GM23338 (cell line): ENCODE measurements at regions not wholly inside any gene's neighbourhood (a gene's known extent, or its start where the extent isn't known, plus 50 kb on each side); places are given as distances from the start of the nearest gene placed in this dataset.

ENCODE experiments used
- ATAC-seq: fragments of 200-7000 bp; cut with Tn5 transposase; 3 replicates; pipeline ENCODE4 v1.9.1; 2020
- DNase-seq: peaks from one replicate; pipeline ENCODE4 v3.0.0-alpha.2; 2015; ENCODE audit warnings: low spot score
- H2AFZ ChIP-seq: fragments of 200-600 bp; sonication (generic); 2 replicates; pipeline ENCODE4 v1.8.0; 2016; ENCODE audit warnings: antibody characterized with exemption, mild to moderate bottlenecking, moderate library complexity
- H3F3A ChIP-seq: fragments of 200-600 bp; sonication (generic); replicated peaks from 2 replicates; pipeline ENCODE4 v1.8.0; 2017; ENCODE audit warnings: antibody characterized with exemption, mixed run types, low read depth
- H3K27ac ChIP-seq: fragments of 200-600 bp; sonication (generic); 2 replicates; pipeline ENCODE4 v1.6.1; 2016; ENCODE audit warnings: low read depth
- H3K27me3 ChIP-seq: fragments of 200-600 bp; sonication (generic); 2 replicates; pipeline ENCODE4 v1.8.0; 2016; ENCODE audit warnings: mild to moderate bottlenecking, mixed run types, moderate library complexity; ENCODE audit not compliant: insufficient read depth
- H3K36me3 ChIP-seq: fragments of 200-600 bp; sonication (generic); 2 replicates; pipeline ENCODE4 v1.8.0; 2016; ENCODE audit warnings: mild to moderate bottlenecking; ENCODE audit not compliant: insufficient read depth
- H3K4me1 ChIP-seq: fragments of 200-600 bp; sonication (generic); 2 replicates; pipeline ENCODE4 v1.8.0; 2016; ENCODE audit warnings: mild to moderate bottlenecking, moderate library complexity; ENCODE audit not compliant: insufficient read depth
- H3K4me2 ChIP-seq: fragments of 200-600 bp; sonication (generic); 2 replicates; pipeline ENCODE4 v1.7.1; 2017; ENCODE audit warnings: mixed run types
- H3K4me3 ChIP-seq: fragments of 200-600 bp; sonication (generic); 2 replicates; pipeline ENCODE4 v1.6.1; 2016; ENCODE audit warnings: mixed run types
- H3K79me2 ChIP-seq: fragments of 200-600 bp; sonication (generic); replicated peaks from 2 replicates; pipeline ENCODE4 v1.8.0; 2017; ENCODE audit warnings: mild to moderate bottlenecking; ENCODE audit not compliant: insufficient read depth
- H3K9me2 ChIP-seq: fragments of 200-600 bp; sonication (generic); 2 replicates; pipeline ENCODE4 v1.8.0; 2017; ENCODE audit not compliant: insufficient read depth
- H4K20me1 ChIP-seq: fragments of 200-600 bp; sonication (generic); replicated peaks from 2 replicates; pipeline ENCODE4 v1.8.0; 2017; ENCODE audit warnings: mild to moderate bottlenecking; ENCODE audit not compliant: insufficient read depth
- H3K27ac Mint-ChIP-seq: 2 replicates; pipeline ENCODE4 v1.8.0; 2020; ENCODE audit warnings: inconsistent platforms, mild to moderate bottlenecking, moderate library complexity, mixed read lengths
- H3K27me3 Mint-ChIP-seq: 3 replicates; pipeline ENCODE4 v1.8.0; 2022; ENCODE audit warnings: low read depth, mild to moderate bottlenecking, moderate library complexity, mixed read lengths, inconsistent platforms; ENCODE audit not compliant: insufficient read depth, poor library complexity
- H3K36me3 Mint-ChIP-seq: 3 replicates; pipeline ENCODE4 v1.8.0; 2021; ENCODE audit warnings: low read depth, mild to moderate bottlenecking, inconsistent platforms, moderate library complexity, mixed read lengths
- H3K4me1 Mint-ChIP-seq: 3 replicates; pipeline ENCODE4 v1.8.0; 2020; ENCODE audit warnings: mild to moderate bottlenecking, inconsistent platforms, mixed read lengths
- H3K4me3 Mint-ChIP-seq: 3 replicates; pipeline ENCODE4 v1.8.0; 2021; ENCODE audit warnings: moderate library complexity, mild to moderate bottlenecking, inconsistent platforms, mixed read lengths
- H3K9me3 Mint-ChIP-seq: 3 replicates; pipeline ENCODE4 v1.8.0; 2020; ENCODE audit warnings: moderate library complexity, mild to moderate bottlenecking, inconsistent platforms, mixed read lengths
- CREB1 ChIP-seq: fragments of 250-450 bp; sonication (Bioruptor Pico); IDR thresholded peaks from 2 replicates; pipeline ENCODE4 v1.5.0; 2020; ENCODE audit warnings: low read depth, mild to moderate bottlenecking, moderate library complexity
- CTCF ChIP-seq, 2 experiments: fragments of 200-600 bp in 1 of 2; sonication (generic) in 1 of 2; conservative IDR thresholded peaks; 2 replicates each; pipeline versions ENCODE4 v1.5.1 to v1.6.1; 2016 to 2017; ENCODE audit warnings: antibody characterized with exemption in 2 of 2, low read depth in 2 of 2, mild to moderate bottlenecking in 2 of 2, moderate library complexity in 1 of 2
- EZH2 ChIP-seq: fragments of 200-600 bp; sonication (generic); IDR thresholded peaks from one replicate; pipeline ENCODE4 v1.8.0; 2017; ENCODE audit warnings: antibody characterized with exemption, mild to moderate bottlenecking, low read depth; ENCODE audit not compliant: unreplicated experiment
- EZH2phosphoT487 ChIP-seq: fragments of 200-600 bp; sonication (generic); IDR thresholded peaks from one replicate; pipeline ENCODE4 v1.8.1; 2018; ENCODE audit warnings: antibody characterized with exemption; ENCODE audit not compliant: unreplicated experiment
- JUNB ChIP-seq: IDR thresholded peaks from one replicate; pipeline ENCODE4 v1.6.1; 2016; ENCODE audit warnings: antibody characterized with exemption; ENCODE audit not compliant: unreplicated experiment
- NANOG ChIP-seq: IDR thresholded peaks from 2 replicates; pipeline ENCODE4 v1.6.1; 2016; ENCODE audit warnings: antibody characterized with exemption, borderline replicate concordance
- POLR2AphosphoS5 ChIP-seq: IDR thresholded peaks from 2 replicates; pipeline ENCODE4 v1.6.1; 2016; ENCODE audit warnings: antibody characterized with exemption, low read depth
- STAT1 ChIP-seq: IDR thresholded peaks from one replicate; pipeline ENCODE4 v1.6.1; 2016; ENCODE audit warnings: antibody characterized with exemption; ENCODE audit not compliant: unreplicated experiment
- ZNF114 ChIP-seq: fragments of 250-450 bp; sonication (Bioruptor Pico); IDR thresholded peaks from 2 replicates; pipeline ENCODE4 v1.5.0; 2020; ENCODE audit warnings: mild to moderate bottlenecking, moderate library complexity
- ZNF331 ChIP-seq: fragments of 250-450 bp; sonication (Bioruptor Pico); IDR thresholded peaks from 2 replicates; pipeline ENCODE4 v1.5.0; 2020; ENCODE audit warnings: low read depth, mild to moderate bottlenecking, moderate library complexity
- TF ChIP-seq, protein P1 (sequence below): IDR thresholded peaks from one replicate; pipeline ENCODE4 v1.6.1; 2018; ENCODE audit warnings: antibody characterized with exemption; ENCODE audit not compliant: unreplicated experiment

GRCh38 chr4:182105416-182105815 is 137.8 kb upstream of the TENM3 start:
- H3K79me2 ChIP-seq: no peaks in the 10 kb centered on the region
- no peaks in the 10 kb centered on the region for H3F3A ChIP-seq
- no peak for ATAC-seq
- H2AFZ ChIP-seq: no peak overlapping the region; the same call in 1 of the 2 replicates
- H3K9me2 ChIP-seq: no peaks in the 10 kb centered on the region
- H3K4me2 ChIP-seq: no peak overlapping the region
- H3K27ac Mint-ChIP-seq: no peak overlapping the region
- no peak for TF ChIP-seq CREB1
- TF ChIP-seq, protein P1, sequence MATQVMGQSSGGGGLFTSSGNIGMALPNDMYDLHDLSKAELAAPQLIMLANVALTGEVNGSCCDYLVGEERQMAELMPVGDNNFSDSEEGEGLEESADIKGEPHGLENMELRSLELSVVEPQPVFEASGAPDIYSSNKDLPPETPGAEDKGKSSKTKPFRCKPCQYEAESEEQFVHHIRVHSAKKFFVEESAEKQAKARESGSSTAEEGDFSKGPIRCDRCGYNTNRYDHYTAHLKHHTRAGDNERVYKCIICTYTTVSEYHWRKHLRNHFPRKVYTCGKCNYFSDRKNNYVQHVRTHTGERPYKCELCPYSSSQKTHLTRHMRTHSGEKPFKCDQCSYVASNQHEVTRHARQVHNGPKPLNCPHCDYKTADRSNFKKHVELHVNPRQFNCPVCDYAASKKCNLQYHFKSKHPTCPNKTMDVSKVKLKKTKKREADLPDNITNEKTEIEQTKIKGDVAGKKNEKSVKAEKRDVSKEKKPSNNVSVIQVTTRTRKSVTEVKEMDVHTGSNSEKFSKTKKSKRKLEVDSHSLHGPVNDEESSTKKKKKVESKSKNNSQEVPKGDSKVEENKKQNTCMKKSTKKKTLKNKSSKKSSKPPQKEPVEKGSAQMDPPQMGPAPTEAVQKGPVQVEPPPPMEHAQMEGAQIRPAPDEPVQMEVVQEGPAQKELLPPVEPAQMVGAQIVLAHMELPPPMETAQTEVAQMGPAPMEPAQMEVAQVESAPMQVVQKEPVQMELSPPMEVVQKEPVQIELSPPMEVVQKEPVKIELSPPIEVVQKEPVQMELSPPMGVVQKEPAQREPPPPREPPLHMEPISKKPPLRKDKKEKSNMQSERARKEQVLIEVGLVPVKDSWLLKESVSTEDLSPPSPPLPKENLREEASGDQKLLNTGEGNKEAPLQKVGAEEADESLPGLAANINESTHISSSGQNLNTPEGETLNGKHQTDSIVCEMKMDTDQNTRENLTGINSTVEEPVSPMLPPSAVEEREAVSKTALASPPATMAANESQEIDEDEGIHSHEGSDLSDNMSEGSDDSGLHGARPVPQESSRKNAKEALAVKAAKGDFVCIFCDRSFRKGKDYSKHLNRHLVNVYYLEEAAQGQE: no peak
- TF ChIP-seq POLR2AphosphoS5: no peak
- no peak for TF ChIP-seq NANOG
- TF ChIP-seq EZH2: no peak
- TF ChIP-seq EZH2phosphoT487: no peak
- TF ChIP-seq JUNB: no peak
- no peak for TF ChIP-seq ZNF114 (CRISPR knock-in tag)
- TF ChIP-seq ZNF331: no peak
- no peak overlapping the region for H3K27ac ChIP-seq
- no peak overlapping the region for H3K4me3 ChIP-seq
- no peaks in the 10 kb centered on the region for H4K20me1 ChIP-seq
- peaks cover 4% of the 10 kb centered on the region; the same call in 2 of the 3 replicates for H3K4me1 Mint-ChIP-seq
- H3K27me3 Mint-ChIP-seq: no peaks in the 10 kb centered on the region
- DNase-seq: no peak
- H3K36me3 Mint-ChIP-seq: no peaks in the 10 kb centered on the region
- no peaks in the 10 kb centered on the region; the same call in 1 of the 2 replicates for H3K4me1 ChIP-seq
- H3K9me3 Mint-ChIP-seq: no peaks in the 10 kb centered on the region
- H3K36me3 ChIP-seq: no peaks in the 10 kb centered on the region
- H3K27me3 ChIP-seq: no peaks in the 10 kb centered on the region
- H3K4me3 Mint-ChIP-seq: no peak overlapping the region

GRCh38 chr4:182107931-182108330 is 135.3 kb upstream of the TENM3 start:
- H3K4me3 Mint-ChIP-seq: no peak overlapping the region
- Histone ChIP-seq H3K4me2 (no peak overlapping the region), H3F3A (no peaks in the 10 kb centered on the region), H3K27ac (no peak overlapping the region), H3K9me2 (no peaks in the 10 kb centered on the region), H3K79me2 (no peaks in the 10 kb centered on the region), H3K27me3 (no peaks in the 10 kb centered on the region), H4K20me1 (no peaks in the 10 kb centered on the region), H2AFZ (no peak overlapping the region), H3K36me3 (no peaks in the 10 kb centered on the region), H3K4me1 (peaks cover 4% of the 10 kb centered on the region; the same call in 1 of the 2 replicates), H3K4me3 (no peak overlapping the region)
- no peaks in the 10 kb centered on the region for H3K9me3 Mint-ChIP-seq
- DNase-seq (no peak), ATAC-seq (no peak)
- H3K27me3 Mint-ChIP-seq: no peaks in the 10 kb centered on the region
- no peaks in the 10 kb centered on the region for H3K36me3 Mint-ChIP-seq
- H3K27ac Mint-ChIP-seq: no peak overlapping the region
- H3K4me1 Mint-ChIP-seq: peaks cover 13% of the 10 kb centered on the region; the same call in 2 of the 3 replicates
- TF ChIP-seq, protein P1: no peak
- no peak for TF ChIP-seq CTCF (conservative IDR thresholded peaks at IDR 0.05; ENCODE audit: low read depth in 2 of 2)
- TF ChIP-seq STAT1: no peak
- TF ChIP-seq ZNF331: no peak
- TF ChIP-seq ZNF114 (CRISPR knock-in tag): no peak
